Central memory CD8-positive, alpha-beta T cell (primary cell): ENCODE measurements at regions not wholly inside any gene's neighbourhood (a gene's known extent, or its start where the extent isn't known, plus 50 kb on each side); places are given as distances from the start of the nearest gene placed in this dataset.

Experiments
- ATAC-seq: fragments of 150-1000 bp; cut with Tn5 transposase; replicated peaks from 2 replicates; pipeline ENCODE4 v1.10.0; 2022; ENCODE audit warnings: mild to moderate bottlenecking, moderate FRiP score, moderate number of reproducible peaks; ENCODE audit not compliant: poor library complexity, severe bottlenecking; ENCODE audit errors: extremely low read depth
- DNase-seq, 2 donors: peaks; one replicate each; pipeline ENCODE4 v3.0.0; 2021; ENCODE audit warnings: low spot score in 2 of 2
- H3K27ac Mint-ChIP-seq: one replicate; pipeline ENCODE4 v1.8.0; 2022; ENCODE audit warnings: low read depth, mild to moderate bottlenecking, moderate library complexity, mixed read lengths
- H3K27me3 Mint-ChIP-seq: one replicate; pipeline ENCODE4 v1.8.0; 2022; ENCODE audit warnings: mixed read lengths
- H3K36me3 Mint-ChIP-seq: one replicate; pipeline ENCODE4 v1.8.0; 2022; ENCODE audit warnings: mild to moderate bottlenecking, moderate library complexity, mixed read lengths; ENCODE audit not compliant: insufficient read depth
- H3K4me1 Mint-ChIP-seq: one replicate; pipeline ENCODE4 v1.8.0; 2022; ENCODE audit warnings: mixed read lengths
- H3K4me3 Mint-ChIP-seq: one replicate; pipeline ENCODE4 v1.8.0; 2022; ENCODE audit warnings: mild to moderate bottlenecking, moderate library complexity, mixed read lengths
- H3K9me3 Mint-ChIP-seq: one replicate; pipeline ENCODE4 v1.8.0; 2022; ENCODE audit warnings: mixed read lengths

GRCh38 chr2:193668557-193669323, 1474.0 kb upstream of the TMEFF2 start:
- H3K4me1 Mint-ChIP-seq: no peaks in the 10 kb centered on the region
- ATAC-seq (no peak), DNase-seq (no peak)
- H3K9me3 Mint-ChIP-seq: peaks cover 8% of the 10 kb centered on the region
- no peak overlapping the region for H3K4me3 Mint-ChIP-seq
- no peaks in the 10 kb centered on the region for H3K27me3 Mint-ChIP-seq
- no peaks in the 10 kb centered on the region for H3K36me3 Mint-ChIP-seq
- H3K27ac Mint-ChIP-seq: no peak overlapping the region

GRCh38 chr2:193627927-193628272, 1433.2 kb upstream of the TMEFF2 start:
- Mint-ChIP-seq H3K4me3 (no peak overlapping the region), H3K27ac (no peak overlapping the region)

GRCh38 chr2:193627187-193627926, 1432.6 kb upstream of the TMEFF2 start:
- H3K4me3 Mint-ChIP-seq: no peak overlapping the region
- H3K27ac Mint-ChIP-seq: no peak overlapping the region
- H3K9me3 Mint-ChIP-seq: peaks cover 18% of the 10 kb centered on the region
- no peak for DNase-seq
- H3K36me3 Mint-ChIP-seq: no peaks in the 10 kb centered on the region
- H3K27me3 Mint-ChIP-seq: no peaks in the 10 kb centered on the region
- ATAC-seq: no peak
- H3K4me1 Mint-ChIP-seq: no peaks in the 10 kb centered on the region

More at GRCh38 chr2:193627927-193628272, 1433.2 kb upstream of the TMEFF2 start:
- Mint-ChIP-seq H3K27me3 (no peaks in the 10 kb centered on the region), H3K4me1 (no peaks in the 10 kb centered on the region), H3K9me3 (peaks cover 18% of the 10 kb centered on the region), H3K36me3 (no peaks in the 10 kb centered on the region)
- DNase-seq (no peak), ATAC-seq (no peak)

GRCh38 chr2:193608451-193608850, 1413.7 kb upstream of the TMEFF2 start:
- no peaks in the 10 kb centered on the region for H3K27me3 Mint-ChIP-seq
- ATAC-seq: no peak
- no peak overlapping the region for H3K4me3 Mint-ChIP-seq
- peaks cover 10% of the 10 kb centered on the region for H3K9me3 Mint-ChIP-seq
- DNase-seq: no peak
- H3K36me3 Mint-ChIP-seq: peaks cover 3% of the 10 kb centered on the region
- H3K4me1 Mint-ChIP-seq: no peaks in the 10 kb centered on the region
- no peak overlapping the region for H3K27ac Mint-ChIP-seq

- DNase-seq: no peak
- Mint-ChIP-seq H3K27me3 (no peaks in the 10 kb centered on the region), H3K4me1 (no peaks in the 10 kb centered on the region), H3K9me3 (peaks cover 15% of the 10 kb centered on the region), H3K36me3 (no peaks in the 10 kb centered on the region), H3K4me3 (no peak overlapping the region), H3K27ac (no peak overlapping the region)
- no peak for ATAC-seq
Measured at GRCh38 chr2:193590831-193591230, 1396.1 kb upstream of the TMEFF2 start.

GRCh38 chr2:193584522-193584938, 1389.8 kb upstream of the TMEFF2 start:
- ATAC-seq (no peak), DNase-seq (no peak)
- H3K4me1 Mint-ChIP-seq: no peaks in the 10 kb centered on the region
- H3K4me3 Mint-ChIP-seq: no peak overlapping the region
- no peak overlapping the region for H3K27ac Mint-ChIP-seq
- H3K9me3 Mint-ChIP-seq: peaks cover 15% of the 10 kb centered on the region
- no peaks in the 10 kb centered on the region for H3K36me3 Mint-ChIP-seq
- H3K27me3 Mint-ChIP-seq: no peaks in the 10 kb centered on the region

GRCh38 chr2:193583638-193584400, 1389.1 kb upstream of the TMEFF2 start:
- Mint-ChIP-seq H3K4me1 (no peaks in the 10 kb centered on the region), H3K27ac (no peak overlapping the region), H3K27me3 (no peaks in the 10 kb centered on the region), H3K36me3 (no peaks in the 10 kb centered on the region), H3K4me3 (no peak overlapping the region), H3K9me3 (peaks cover 15% of the 10 kb centered on the region)
- ATAC-seq: no peak
- DNase-seq: no peak

GRCh38 chr2:193581807-193582206, 1387.1 kb upstream of the TMEFF2 start:
- Mint-ChIP-seq H3K4me3 (no peak overlapping the region), H3K27me3 (no peaks in the 10 kb centered on the region), H3K4me1 (no peaks in the 10 kb centered on the region), H3K36me3 (no peaks in the 10 kb centered on the region), H3K27ac (no peak overlapping the region), H3K9me3 (peaks cover 15% of the 10 kb centered on the region)
- DNase-seq: no peak
- ATAC-seq: no peak

GRCh38 chr2:193580176-193580950, 1385.6 kb upstream of the TMEFF2 start:
- DNase-seq: no peak
- no peaks in the 10 kb centered on the region for H3K36me3 Mint-ChIP-seq
- no peaks in the 10 kb centered on the region for H3K27me3 Mint-ChIP-seq
- H3K9me3 Mint-ChIP-seq: peaks cover 15% of the 10 kb centered on the region
- ATAC-seq: no peak
- H3K4me3 Mint-ChIP-seq: no peak overlapping the region
- H3K27ac Mint-ChIP-seq: no peak overlapping the region
- H3K4me1 Mint-ChIP-seq: no peaks in the 10 kb centered on the region

- Mint-ChIP-seq H3K27me3 (no peaks in the 10 kb centered on the region), H3K4me1 (no peaks in the 10 kb centered on the region), H3K27ac (no peak overlapping the region), H3K36me3 (no peaks in the 10 kb centered on the region), H3K9me3 (no peaks in the 10 kb centered on the region), H3K4me3 (no peak overlapping the region)
- DNase-seq (no peak), ATAC-seq (no peak)
Measured at GRCh38 chr2:193566886-193567285, 1372.2 kb upstream of the TMEFF2 start.

GRCh38 chr2:193566276-193566675, 1371.5 kb upstream of the TMEFF2 start:
- DNase-seq (no peak), ATAC-seq (no peak)
- no peak overlapping the region for H3K4me3 Mint-ChIP-seq
- no peaks in the 10 kb centered on the region for H3K27me3 Mint-ChIP-seq
- H3K36me3 Mint-ChIP-seq: no peaks in the 10 kb centered on the region
- no peak overlapping the region for H3K27ac Mint-ChIP-seq
- peaks cover 5% of the 10 kb centered on the region for H3K9me3 Mint-ChIP-seq
- H3K4me1 Mint-ChIP-seq: no peaks in the 10 kb centered on the region

GRCh38 chr2:193562031-193562430, 1367.3 kb upstream of the TMEFF2 start:
- H3K4me1 Mint-ChIP-seq: no peaks in the 10 kb centered on the region
- no peaks in the 10 kb centered on the region for H3K27me3 Mint-ChIP-seq
- no peak overlapping the region for H3K27ac Mint-ChIP-seq
- no peak overlapping the region for H3K4me3 Mint-ChIP-seq
- DNase-seq: no peak
- H3K36me3 Mint-ChIP-seq: no peaks in the 10 kb centered on the region
- no peak for ATAC-seq
- H3K9me3 Mint-ChIP-seq: peaks cover 6% of the 10 kb centered on the region
